NT2/D1 (cell line): ENCODE measurements at regions not wholly inside any gene's neighbourhood (a gene's known extent, or its start where the extent isn't known, plus 50 kb on each side); places are given as distances from the start of the nearest gene placed in this dataset.

ENCODE experiments used
- SUZ12 ChIP-seq: IDR thresholded peaks from 2 replicates; pipeline ENCODE4 v1.6.1; 2011; ENCODE audit not compliant: insufficient read length, insufficient read depth; ENCODE audit errors: extremely low read depth
- YY1 ChIP-seq: IDR thresholded peaks from 2 replicates; pipeline ENCODE4 v1.6.1; 2011; ENCODE audit not compliant: insufficient read length, insufficient read depth
- ZNF274 ChIP-seq: IDR thresholded peaks from 2 replicates; pipeline ENCODE4 v1.6.1; 2011; ENCODE audit warnings: mild to moderate bottlenecking, low read depth, low read length

- TF ChIP-seq SUZ12 (no peak), YY1 (no peak), ZNF274 (no peak)
These were observed 122.2 kb upstream of the MAN2A1 start for GRCh38 chr5:109567374-109568044.
